IMR-90 (cell line): ENCODE measurements at regions not wholly inside any gene's neighbourhood (a gene's known extent, or its start where the extent isn't known, plus 50 kb on each side); places are given as distances from the start of the nearest gene placed in this dataset.
"Not testable (repeated sequence)": the region's sequence is repeated elsewhere in the genome, so short reads cannot be mapped to it uniquely, and the experiment has no call there.

Source experiments
- ATAC-seq: fragments of 200-7000 bp; cut with Tn5 transposase; 2 replicates; pipeline ENCODE4 v1.9.1; 2020; ENCODE audit warnings: low read depth, mild to moderate bottlenecking, moderate library complexity
- BruUV-seq: library from RNA; stranded (reverse); fragments of 400-500 nt; replicated peaks from 2 replicates; lab custom pipeline; 2021; lab: Mats Ljungman, UMichigan
- CTCF ChIA-PET: fragments of 300-600 bp; formaldehyde crosslinking; extraction: SDS; loops from one replicate; lab custom pipeline; 2021; ENCODE audit warnings: antibody characterized with exemption; lab: Yijun Ruan, JAX
- POLR2A ChIA-PET: fragments of 300-600 bp; sonication (Branson Sonifier 250); formaldehyde crosslinking; loops from one replicate; lab custom pipeline; 2022; ENCODE audit warnings: antibody characterized with exemption; ENCODE audit not compliant: unreplicated experiment; lab: Charles Lee
- DNase-seq: peaks from one replicate; pipeline ENCODE4 v3.0.0; 2013
- H2AFZ ChIP-seq: replicated peaks from 2 replicates; pipeline ENCODE3; 2013; ENCODE audit warnings: low read length, mild to moderate bottlenecking; ENCODE audit not compliant: poor library complexity
- H2AK5ac ChIP-seq: 2 replicates; pipeline ENCODE4 v1.6.1; 2013; ENCODE audit warnings: low read depth, low read length, inconsistent platforms
- H2AK9ac ChIP-seq: replicated peaks from 2 replicates; pipeline ENCODE3; 2013; ENCODE audit warnings: mild to moderate bottlenecking, low read depth, low read length, moderate library complexity; ENCODE audit not compliant: poor library complexity
- H2BK120ac ChIP-seq: 2 replicates; pipeline ENCODE4 v1.6.1; 2013; ENCODE audit warnings: low read depth, low read length, inconsistent platforms
- H2BK15ac ChIP-seq: 3 replicates; pipeline ENCODE4 v1.6.1; 2013; ENCODE audit warnings: low read depth, low read length, inconsistent platforms
- H2BK20ac ChIP-seq: 2 replicates; pipeline ENCODE4 v1.6.1; 2013; ENCODE audit warnings: low read depth, mild to moderate bottlenecking, inconsistent platforms, low read length, moderate library complexity
- H2BK5ac ChIP-seq: 2 replicates; pipeline ENCODE4 v1.6.1; 2013; ENCODE audit warnings: mild to moderate bottlenecking, low read depth, low read length, inconsistent platforms; ENCODE audit not compliant: poor library complexity, severe bottlenecking
- H3K14ac ChIP-seq: replicated peaks from 2 replicates; pipeline ENCODE4 v1.6.1; 2013; ENCODE audit warnings: low read depth, low read length, inconsistent platforms
- H3K18ac ChIP-seq: 2 replicates; pipeline ENCODE4 v1.6.1; 2013; ENCODE audit warnings: low read depth, low read length, control low read depth
- H3K23ac ChIP-seq: 2 replicates; pipeline ENCODE4 v1.6.1; 2013; ENCODE audit warnings: low read depth, low read length, inconsistent platforms
- H3K27ac ChIP-seq: 2 replicates; pipeline ENCODE4 v1.5.1; 2013; ENCODE audit warnings: mild to moderate bottlenecking, control low read depth, low read length; ENCODE audit not compliant: insufficient read depth
- H3K27me3 ChIP-seq: 2 replicates; pipeline ENCODE4 v1.6.1; 2013; ENCODE audit warnings: low read length; ENCODE audit not compliant: control insufficient read depth, insufficient read depth
- H3K36me3 ChIP-seq: 2 replicates; pipeline ENCODE4 v1.6.1; 2013; ENCODE audit warnings: low read length, mixed read lengths; ENCODE audit not compliant: control insufficient read depth, insufficient read depth
- H3K4ac ChIP-seq: 2 replicates; pipeline ENCODE4 v1.6.1; 2013; ENCODE audit warnings: low read depth, low read length, inconsistent platforms
- H3K4me1 ChIP-seq: 2 replicates; pipeline ENCODE4 v1.6.1; 2013; ENCODE audit warnings: low read length, mixed read lengths; ENCODE audit not compliant: control insufficient read depth, insufficient read depth
- H3K4me2 ChIP-seq: 2 replicates; pipeline ENCODE4 v1.6.1; 2013; ENCODE audit warnings: low read depth, mild to moderate bottlenecking, control low read depth, low read length, moderate library complexity
- H3K4me3 ChIP-seq: 2 replicates; pipeline ENCODE4 v1.5.1; 2013; ENCODE audit warnings: low read depth, mild to moderate bottlenecking, control low read depth, low read length, moderate library complexity; ENCODE audit not compliant: insufficient read depth
- H3K56ac ChIP-seq: 2 replicates; pipeline ENCODE4 v1.6.1; 2013; ENCODE audit warnings: low read length, inconsistent platforms; ENCODE audit not compliant: insufficient read depth; ENCODE audit errors: extremely low read depth
- H3K79me1 ChIP-seq, 2 experiments: 2 replicates each; pipeline ENCODE4 v1.6.1; 2013; ENCODE audit warnings: low read length in 2 of 2, inconsistent platforms in 1 of 2, low read depth in 1 of 2
- H3K9ac ChIP-seq: 2 replicates; pipeline ENCODE4 v1.6.1; 2013; ENCODE audit warnings: low read depth, low read length, control low read depth
- H3K9me1 ChIP-seq: 2 replicates; pipeline ENCODE4 v1.6.1; 2013; ENCODE audit warnings: low read length, inconsistent platforms; ENCODE audit not compliant: insufficient read depth
- H3K9me3 ChIP-seq: 2 replicates; pipeline ENCODE4 v1.6.1; 2013; ENCODE audit warnings: low read length; ENCODE audit not compliant: control insufficient read depth, insufficient read depth
- H4K20me1 ChIP-seq: 2 replicates; pipeline ENCODE4 v1.6.1; 2013; ENCODE audit warnings: low read length, inconsistent platforms; ENCODE audit not compliant: insufficient read depth
- H4K5ac ChIP-seq: 2 replicates; pipeline ENCODE4 v1.6.1; 2013; ENCODE audit warnings: mild to moderate bottlenecking, low read depth, low read length, control low read depth
- H4K8ac ChIP-seq, 2 experiments: 2 replicates each; pipeline ENCODE4 v1.6.1; 2013; ENCODE audit warnings: low read depth in 2 of 2, low read length in 2 of 2, control low read depth in 1 of 2, inconsistent platforms in 1 of 2
- H4K91ac ChIP-seq: 2 replicates; pipeline ENCODE4 v1.6.1; 2013; ENCODE audit warnings: low read depth, low read length, inconsistent platforms; ENCODE audit not compliant: insufficient read depth
- WGBS, 2 experiments: methylation state at CpG; one replicate each; pipeline versions ENCODE4 v1.1.5 to v1.1.7; 2013; ENCODE audit warnings: missing lambda C conversion rate in 2 of 2; ENCODE audit not compliant: insufficient read length in 1 of 2; ENCODE audit errors: extremely low coverage in 2 of 2; 5-methylcytosine and 5-hydroxymethylcytosine counted together
- dilution Hi-C: fragments of 300-500 bp; cut with HindIII; formaldehyde crosslinking; loops from one replicate; pipeline ENCODE4 v1.14.3; 2018; ENCODE audit warnings: low sequenced_read_pairs; ENCODE audit not compliant: unreplicated experiment
- in situ Hi-C: fragments of 300-500 bp; cut with MboI; formaldehyde crosslinking; loops from 3 replicates; pipeline ENCODE4 v1.14.3; 2019; ENCODE audit warnings: low sequenced_read_pairs, inconsistent platforms, mixed read lengths
- intact Hi-C: fragments of 100-400 bp; cut with micrococcal nuclease; formaldehyde crosslinking; loops from 2 replicates; pipeline ENCODE4 v1.10.0; 2022

DNA sequence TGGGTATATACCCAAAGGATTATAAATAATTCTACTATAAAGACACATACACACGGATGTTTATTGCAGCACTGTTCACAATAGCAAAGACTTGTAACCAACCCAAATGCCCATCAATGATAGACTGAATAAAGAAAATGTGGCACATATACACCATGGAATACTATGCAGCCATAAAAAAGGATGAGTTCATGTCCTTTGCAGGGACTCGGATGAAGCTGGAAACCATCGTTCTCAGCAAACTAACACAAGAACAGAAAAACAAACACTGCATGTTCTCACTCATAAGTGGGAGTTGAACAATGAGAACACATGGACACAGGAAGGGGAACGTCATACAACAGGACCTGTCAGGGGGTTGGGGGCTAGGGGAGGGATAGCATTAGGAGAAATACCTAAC is 64.8 kb upstream of the SLC8A3 start:
- H3K23ac ChIP-seq, POLR2A ChIA-PET, H3K14ac ChIP-seq, H3K18ac ChIP-seq, intact Hi-C loops, H4K5ac ChIP-seq, H3K9ac ChIP-seq, H3K27ac ChIP-seq, H2AK9ac ChIP-seq, H3K9me3 ChIP-seq, H2BK15ac ChIP-seq, H2AFZ ChIP-seq, H2BK5ac ChIP-seq, H3K56ac ChIP-seq, DNase-seq, H3K27me3 ChIP-seq, H3K4me2 ChIP-seq, H2BK20ac ChIP-seq, in situ Hi-C loops, H3K4ac ChIP-seq, H3K79me1 ChIP-seq, H4K20me1 ChIP-seq, H3K36me3 ChIP-seq, dilution Hi-C loops, H3K4me1 ChIP-seq, H2AK5ac ChIP-seq, H3K9me1 ChIP-seq, H3K4me3 ChIP-seq, H2BK120ac ChIP-seq, BruUV-seq, H4K8ac ChIP-seq, H4K91ac ChIP-seq, ATAC-seq: not testable (repeated sequence)
- no CpG with 5 or more reads among the region's 4 CpGs for WGBS, 2 experiments
- CTCF ChIA-PET = interaction anchor here (0.7 kb wide), 1 partner anchor 166 kb away, joined by 3 read pairs; no protein-coding TSS in a partner anchor
